HT1080 (cell line): ENCODE measurements at regions not wholly inside any gene's neighbourhood (a gene's known extent, or its start where the extent isn't known, plus 50 kb on each side); places are given as distances from the start of the nearest gene placed in this dataset. TPM values are rescaled to one million over a fixed set of nuclear protein-coding genes. Genes with fewer than 3 reads are reported as not detected.

Experiments used
- small RNA-seq: library from RNA; depleted of rRNA; stranded (forward); fragments of <200 nt; gene quantifications from one replicate; pipeline ENCODE3, GENCODE V24; 2014

Small RNA genes in the stretch of these regions (small RNA-seq; reads per million reads assigned to genes)
- not detected for gene AC005002.2
